Colonic mucosa (tissue), 4 donors: ENCODE measurements at regions not wholly inside any gene's neighbourhood (a gene's known extent, or its start where the extent isn't known, plus 50 kb on each side); places are given as distances from the start of the nearest gene placed in this dataset.

Experiments used
- DNase-seq: peaks from one replicate; pipeline ENCODE4 v3.0.0-alpha.2; 2020
- H3K27ac ChIP-seq: fragments of 200-600 bp; one replicate; pipeline ENCODE4 v1.8.0; 2021
- H3K27me3 ChIP-seq: fragments of 200-600 bp; one replicate; pipeline ENCODE4 v1.8.0; 2021
- H3K36me3 ChIP-seq: fragments of 200-600 bp; one replicate; pipeline ENCODE4 v1.8.0; 2021
- H3K4me1 ChIP-seq: fragments of 200-600 bp; one replicate; pipeline ENCODE4 v1.8.0; 2021; ENCODE audit warnings: mild to moderate bottlenecking
- H3K4me3 ChIP-seq: fragments of 200-600 bp; one replicate; pipeline ENCODE4 v1.8.0; 2021
- H3K9ac ChIP-seq, 2 donors: one replicate each; pipeline ENCODE4 v1.7.0; 2013; ENCODE audit warnings: control low read depth in 2 of 2, low read depth in 2 of 2, low read length in 2 of 2
- H3K9me3 ChIP-seq: fragments of 200-600 bp; one replicate; pipeline ENCODE4 v1.8.0; 2021
- CTCF ChIP-seq: fragments of 200-600 bp; IDR thresholded peaks from one replicate; pipeline ENCODE4 v1.8.0; 2022; ENCODE audit warnings: antibody characterized with exemption, mild to moderate bottlenecking
- intact Hi-C: fragments of 100-400 bp; cut with DNase I; formaldehyde crosslinking; loops from one replicate; pipeline ENCODE4 v1.14.1; 2022
- donor health status: healthy.
- donor health status: DM: no; HTN: no; CAD: no.
- donor health status: DM: no; HTN: no; CAD: no.

GRCh38 chr2:192311701-192312460 lies 117.1 kb upstream of the TMEFF2 start:
- intact Hi-C loops: no loop called here
- no peak for DNase-seq
- Histone ChIP-seq H3K4me3 (no peak overlapping the region), H3K27me3 (no peaks in the 10 kb centered on the region), H3K9ac (no peak overlapping the region), H3K27ac (no peak overlapping the region), H3K9me3 (no peaks in the 10 kb centered on the region), H3K4me1 (no peaks in the 10 kb centered on the region), H3K36me3 (no peaks in the 10 kb centered on the region)
- no peak for TF ChIP-seq CTCF

GRCh38 chr2:192307530-192307929 lies 112.8 kb upstream of the TMEFF2 start:
- Histone ChIP-seq H3K27ac (no peak overlapping the region), H3K9ac (no peak overlapping the region), H3K4me3 (no peak overlapping the region), H3K36me3 (no peaks in the 10 kb centered on the region), H3K27me3 (no peaks in the 10 kb centered on the region), H3K9me3 (no peaks in the 10 kb centered on the region), H3K4me1 (no peaks in the 10 kb centered on the region)
- no peak for DNase-seq
- TF ChIP-seq CTCF: no peak
- intact Hi-C loops: no loop called here

- TF ChIP-seq CTCF: no peak
- Histone ChIP-seq H3K27ac (no peak overlapping the region), H3K4me1 (no peaks in the 10 kb centered on the region), H3K9me3 (no peaks in the 10 kb centered on the region), H3K36me3 (no peaks in the 10 kb centered on the region), H3K27me3 (no peaks in the 10 kb centered on the region), H3K4me3 (no peak overlapping the region), H3K9ac (no peak overlapping the region)
- intact Hi-C loops: no loop called here
- DNase-seq: no peak
Measured at GRCh38 chr2:192298664-192299063, 103.9 kb upstream of the TMEFF2 start.

- no peaks in the 10 kb centered on the region for H3K4me1 ChIP-seq
- H3K4me3 ChIP-seq: no peak overlapping the region
- no peak for DNase-seq
- intact Hi-C loops: no loop called here
- no peaks in the 10 kb centered on the region for H3K36me3 ChIP-seq
- TF ChIP-seq CTCF: no peak
- H3K27me3 ChIP-seq: no peaks in the 10 kb centered on the region
- no peaks in the 10 kb centered on the region for H3K9me3 ChIP-seq
- H3K9ac ChIP-seq: no peak overlapping the region
- H3K27ac ChIP-seq: no peak overlapping the region
Measured at GRCh38 chr2:192292478-192292877, 97.7 kb upstream of the TMEFF2 start.

- Histone ChIP-seq H3K9me3 (no peaks in the 10 kb centered on the region), H3K27me3 (no peaks in the 10 kb centered on the region), H3K4me3 (no peak overlapping the region), H3K9ac (no peak overlapping the region), H3K27ac (no peak overlapping the region), H3K4me1 (no peaks in the 10 kb centered on the region), H3K36me3 (no peaks in the 10 kb centered on the region)
- intact Hi-C loops: no loop called here
- DNase-seq: no peak
- no peak for TF ChIP-seq CTCF
Measured at GRCh38 chr2:192288295-192288694, 93.6 kb upstream of the TMEFF2 start.
